Heart right ventricle (tissue), 16 donors: ENCODE measurements at regions not wholly inside any gene's neighbourhood (a gene's known extent, or its start where the extent isn't known, plus 50 kb on each side); places are given as distances from the start of the nearest gene placed in this dataset.

Experiments used
- ATAC-seq, 8 donors: fragments of 200-7000 bp; cut with Tn5 transposase; one replicate each; pipeline ENCODE4 v1.9.1; 2020; ENCODE audit warnings: mild to moderate bottlenecking in 8 of 8, moderate library complexity in 8 of 8, moderate number of reproducible peaks in 1 of 8
- DNase-seq, 2 donors: peaks; one replicate each; pipeline ENCODE4 v3.0.0-alpha.2; 2020
- H3K27ac ChIP-seq, 10 donors: fragments of 200-600 bp; sonication (generic) in 2 of 10; one replicate each; pipeline versions ENCODE4 v1.5.0 to v1.8.0; 2020 to 2022; ENCODE audit warnings: mild to moderate bottlenecking in 3 of 10
- H3K27me3 ChIP-seq, 7 donors: fragments of 200-600 bp; one replicate each; pipeline ENCODE4 v1.8.0; 2021 to 2022; ENCODE audit warnings: mild to moderate bottlenecking in 2 of 7
- H3K36me3 ChIP-seq, 9 donors: fragments of 200-600 bp; sonication (generic) in 1 of 9; one replicate each; pipeline versions ENCODE4 v1.5.0 to v1.8.0; 2020 to 2022; ENCODE audit warnings: mild to moderate bottlenecking in 2 of 9
- H3K4me1 ChIP-seq, 9 donors: fragments of 200-600 bp; sonication (generic) in 1 of 9; one replicate each; pipeline versions ENCODE4 v1.5.0 to v1.8.0; 2020 to 2022; ENCODE audit warnings: mild to moderate bottlenecking in 4 of 9
- H3K4me3 ChIP-seq, 10 donors: fragments of 200-600 bp; sonication (generic) in 2 of 10; one replicate each; pipeline versions ENCODE4 v1.5.0 to v1.8.0; 2020 to 2022; ENCODE audit warnings: mild to moderate bottlenecking in 7 of 10, moderate library complexity in 2 of 10
- H3K9me3 ChIP-seq, 11 donors: fragments of 200-600 bp in 10 of 11; sonication (generic) in 2 of 11; one replicate each; pipeline versions ENCODE4 v1.5.0 to v1.8.0; 2013 to 2022; ENCODE audit warnings: mild to moderate bottlenecking in 2 of 11, control low read depth in 1 of 11, moderate library complexity in 1 of 11
- WGBS, 2 donors: extraction: QIAGEN DNeasy Blood & Tissue Kit; methylation state at CpG; one replicate each; pipeline ENCODE4 v1.1.7; 2013; ENCODE audit warnings: inconsistent platforms in 1 of 2; 5-methylcytosine and 5-hydroxymethylcytosine counted together
- intact Hi-C, 10 donors: fragments of 100-400 bp; cut with DNase I; formaldehyde crosslinking; loops; one replicate each; pipeline versions ENCODE4 v1.11.1 to v1.14.2; 2022
- TF ChIP-seq, protein P1 (sequence below), 9 donors: fragments of 200-600 bp; sonication (generic) in 2 of 9; IDR thresholded peaks; one replicate each; pipeline versions ENCODE4 v1.5.0 to v1.8.0; 2021 to 2022; ENCODE audit warnings: antibody characterized with exemption in 9 of 9, mild to moderate bottlenecking in 5 of 9, moderate library complexity in 1 of 9
- donor health status: Arrhythmogenic right ventricular cardiomyopathy.
- donor health status: ischemic (EF 13 %, LVEDD 7.1; RV severe dilation, severe dysfunction).
- donor health status: healthy with polysubstance abuse.
- donor health status: DM: no; HTN: yes; CAD: no.
- donor health status: DM: no; HTN: no; CAD: no.
- donor health status: ischemic (EF 25% LVEDD 6.9; RV normal size, moderate dysfunction).
- donor health status: ischemic (EF 25% LVEDD 5.7; RV mildly dilated, moderate dysfunction).
- donor health status: healthy.
- donor health status: DM: yes; HTN: yes; CAD: no.
- donor health status: Ischemic cardiomyopathy.
- donor health status: ischemic (EF 35%, LVEDD 5.7; RV mildly dilated, moderate dysfunction).
- donor health status: nonischemic (EF 11% LVEDD 7.7; RV severe dilation, severe dysfunction).
- donor health status: DM: yes; HTN: yes; CAD: no.
- donor health status: PGD.
- donor health status: ischemic (EF 29% LVEDD 5.4; RV normal size, mild dysfunction).
- donor health status: nonischemic (EF 23%, LVEDD 6.1; RV moderate dilation, normal function).

DNA sequence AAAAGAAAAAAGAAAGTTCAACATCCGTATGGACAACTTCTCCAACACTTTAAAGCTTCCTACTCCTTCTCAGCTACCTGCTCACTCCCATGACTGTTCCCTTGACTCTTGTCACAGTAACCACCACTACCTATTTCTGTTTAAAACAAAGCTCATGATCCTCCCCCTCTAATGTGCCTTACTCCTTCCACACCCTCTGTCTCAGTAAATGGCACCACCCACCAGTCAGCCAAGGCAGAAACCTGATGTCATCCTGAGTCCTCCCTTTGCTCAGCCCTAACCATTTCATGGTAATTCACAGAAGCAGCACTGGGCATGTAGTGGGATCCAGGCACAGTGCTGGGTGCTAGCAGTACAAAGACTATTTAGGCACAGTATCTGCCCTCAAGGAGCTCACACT, 63.0 kb upstream of the PPM1J start:
- no peak overlapping the region for H3K4me3 ChIP-seq
- no peak for DNase-seq
- ATAC-seq: no peak
- intact Hi-C loops: no loop called here
- WGBS, 2 donors: 24 to 82% methylated on average over 1 of the region's 1 CpG
- H3K4me1 ChIP-seq: no peaks in the 10 kb centered on the region
- no peak overlapping the region for H3K27ac ChIP-seq
- H3K27me3 ChIP-seq: peaks cover 0 to 7% (median 0%) of the 10 kb centered on the region in 7 donors
- TF ChIP-seq, protein P1, sequence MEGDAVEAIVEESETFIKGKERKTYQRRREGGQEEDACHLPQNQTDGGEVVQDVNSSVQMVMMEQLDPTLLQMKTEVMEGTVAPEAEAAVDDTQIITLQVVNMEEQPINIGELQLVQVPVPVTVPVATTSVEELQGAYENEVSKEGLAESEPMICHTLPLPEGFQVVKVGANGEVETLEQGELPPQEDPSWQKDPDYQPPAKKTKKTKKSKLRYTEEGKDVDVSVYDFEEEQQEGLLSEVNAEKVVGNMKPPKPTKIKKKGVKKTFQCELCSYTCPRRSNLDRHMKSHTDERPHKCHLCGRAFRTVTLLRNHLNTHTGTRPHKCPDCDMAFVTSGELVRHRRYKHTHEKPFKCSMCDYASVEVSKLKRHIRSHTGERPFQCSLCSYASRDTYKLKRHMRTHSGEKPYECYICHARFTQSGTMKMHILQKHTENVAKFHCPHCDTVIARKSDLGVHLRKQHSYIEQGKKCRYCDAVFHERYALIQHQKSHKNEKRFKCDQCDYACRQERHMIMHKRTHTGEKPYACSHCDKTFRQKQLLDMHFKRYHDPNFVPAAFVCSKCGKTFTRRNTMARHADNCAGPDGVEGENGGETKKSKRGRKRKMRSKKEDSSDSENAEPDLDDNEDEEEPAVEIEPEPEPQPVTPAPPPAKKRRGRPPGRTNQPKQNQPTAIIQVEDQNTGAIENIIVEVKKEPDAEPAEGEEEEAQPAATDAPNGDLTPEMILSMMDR (IDR thresholded peaks at IDR 0.05): no peak
- no peaks in the 10 kb centered on the region for H3K36me3 ChIP-seq
- H3K9me3 ChIP-seq: no peaks in the 10 kb centered on the region

DNA sequence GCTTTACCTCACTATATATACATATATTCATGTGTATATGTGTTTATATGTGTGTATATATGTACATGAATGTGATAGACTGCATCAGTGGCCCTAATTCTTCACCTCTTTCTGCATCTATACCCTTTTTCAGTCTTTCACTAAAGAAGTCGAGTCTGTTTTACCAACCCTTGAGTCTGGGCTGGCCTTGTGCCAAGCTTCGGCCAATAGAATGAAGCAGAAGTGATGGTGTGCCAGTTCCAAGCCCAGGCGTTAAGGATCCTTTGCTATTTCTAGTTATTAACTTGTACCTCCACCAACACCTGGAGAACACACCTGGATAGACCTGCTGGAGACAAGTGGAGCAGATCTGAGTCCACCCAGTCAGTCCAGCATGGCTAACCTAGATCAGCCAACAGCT, 61.6 kb upstream of the PPM1J start:
- Histone ChIP-seq H3K36me3 (no peaks in the 10 kb centered on the region), H3K4me3 (no peak overlapping the region), H3K27ac (no peak overlapping the region), H3K4me1 (no peaks in the 10 kb centered on the region), H3K27me3 (peaks cover 0 to 18% (median 0%) of the 10 kb centered on the region in 7 donors), H3K9me3 (no peaks in the 10 kb centered on the region)
- intact Hi-C loops: no loop called here
- TF ChIP-seq, protein P1 (IDR thresholded peaks at IDR 0.05): no peak
- 60 to 61% methylated on average over 3 of the region's 3 CpGs for WGBS, 2 donors
- ATAC-seq (no peak), DNase-seq (no peak)

DNA sequence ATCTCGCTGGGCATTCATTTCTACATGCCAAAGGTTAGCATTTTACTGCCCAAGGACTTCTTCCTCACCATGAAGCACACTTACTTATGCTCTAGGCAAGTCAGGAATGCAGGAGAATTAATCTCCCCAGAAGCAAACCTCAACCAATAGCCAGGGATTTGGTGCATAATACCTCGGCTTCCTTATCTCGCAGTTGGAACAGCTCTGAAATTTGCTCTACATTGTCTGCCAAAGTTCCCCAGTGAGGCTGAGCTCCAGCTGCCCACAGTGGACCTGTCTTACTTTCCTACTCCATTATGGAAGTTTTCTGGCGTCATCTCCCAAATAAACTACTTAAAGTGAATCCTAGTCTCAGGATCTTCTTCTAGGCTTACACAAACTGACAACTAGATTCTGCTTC, 57.6 kb upstream of the PPM1J start:
- DNase-seq (no peak), ATAC-seq (no peak)
- TF ChIP-seq, protein P1 (IDR thresholded peaks at IDR 0.05): no peak
- 65 to 73% methylated on average over 4 of the region's 4 CpGs for WGBS, 2 donors
- no peaks in the 10 kb centered on the region for H3K4me1 ChIP-seq
- intact Hi-C loops: no loop called here
- H3K27me3 ChIP-seq: peaks cover 0 to 18% (median 1%) of the 10 kb centered on the region in 7 donors
- no peaks in the 10 kb centered on the region for H3K9me3 ChIP-seq
- H3K27ac ChIP-seq: no peak overlapping the region
- H3K36me3 ChIP-seq: no peaks in the 10 kb centered on the region
- H3K4me3 ChIP-seq: no peak overlapping the region

DNA sequence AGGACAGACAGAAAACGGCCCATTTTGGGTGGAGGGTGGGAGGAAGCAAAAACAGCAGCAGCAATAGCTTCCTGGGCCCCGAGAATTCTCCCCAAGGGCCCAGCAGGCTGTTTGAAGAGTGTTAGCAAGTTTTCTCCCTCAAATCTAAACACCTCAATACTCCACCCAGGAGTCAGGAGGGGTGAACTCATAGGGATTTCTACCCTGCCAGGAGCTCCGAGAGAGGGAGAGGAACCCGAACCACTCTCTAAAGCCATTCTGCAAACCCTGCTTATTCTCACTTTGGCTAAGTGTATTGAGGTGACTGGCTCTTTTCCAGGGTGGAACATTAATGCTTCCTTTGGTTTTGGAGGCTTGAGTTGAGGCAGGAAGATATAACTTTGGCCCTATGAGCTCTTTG, 55.6 kb upstream of the PPM1J start:
- TF ChIP-seq, protein P1 (IDR thresholded peaks at IDR 0.05): no peak
- ATAC-seq (no peak), DNase-seq (no peak)
- 33 to 41% methylated on average over 4 of the region's 4 CpGs for WGBS, 2 donors
- Histone ChIP-seq H3K4me1 (no peaks in the 10 kb centered on the region), H3K4me3 (no peak overlapping the region), H3K36me3 (no peaks in the 10 kb centered on the region), H3K9me3 (no peaks in the 10 kb centered on the region), H3K27ac (no peak overlapping the region), H3K27me3 (peaks cover 0 to 13% (median 6%) of the 10 kb centered on the region in 7 donors)
- intact Hi-C loops: no loop called here
